ENCODE measurements at regions not wholly inside any gene's neighbourhood (a gene's known extent, or its start where the extent isn't known, plus 50 kb on each side); places are given as distances from the start of the nearest gene placed in this dataset.

DNA sequence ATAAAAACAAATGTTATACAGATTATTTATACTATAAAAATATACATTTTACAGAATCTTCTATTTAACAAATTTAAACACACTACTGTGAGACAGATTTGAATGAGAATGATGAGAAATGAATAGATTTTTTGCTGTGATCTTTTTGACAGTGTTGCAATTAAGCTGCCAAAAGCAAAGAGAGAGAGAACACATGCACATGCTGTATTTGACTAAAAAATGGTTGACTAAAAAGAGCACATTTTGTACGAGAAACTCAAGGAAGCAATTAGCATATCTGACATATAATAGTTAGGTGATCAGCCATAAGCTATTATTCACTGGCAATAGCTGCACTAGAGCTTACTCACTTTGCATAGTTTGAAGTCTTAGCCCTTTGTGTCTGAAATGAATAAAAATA is 115.8 kb downstream of the SYT10 start:
- DNase-seq (ENCODE audit: low spot score) (no peak), ATAC-seq (no peak)
- intact Hi-C loops (cut with DNase I): no loop called here

DNA sequence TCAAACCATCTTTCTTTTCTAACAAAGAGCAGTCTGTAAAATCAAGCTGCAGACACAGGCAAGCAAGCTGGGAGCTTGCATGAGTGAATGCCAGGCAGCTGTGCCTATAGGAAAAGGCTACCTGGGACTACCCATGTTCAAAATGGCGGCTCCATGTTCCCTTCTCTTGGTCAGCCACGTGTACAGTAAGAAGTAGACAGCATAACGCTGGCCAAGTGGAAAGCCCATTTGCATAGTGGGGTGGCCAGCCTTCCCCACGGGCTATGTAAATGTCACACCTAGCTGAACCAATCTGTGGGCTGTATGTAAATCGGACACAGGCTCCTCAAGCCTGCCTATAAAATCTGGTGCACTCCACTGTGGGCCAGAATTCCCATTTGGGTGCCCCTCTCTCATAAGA is 117.1 kb downstream of the SYT10 start:
- intact Hi-C loops (cut with DNase I): no loop called here
- no peak for DNase-seq (ENCODE audit: low spot score)
- ATAC-seq: no peak

DNA sequence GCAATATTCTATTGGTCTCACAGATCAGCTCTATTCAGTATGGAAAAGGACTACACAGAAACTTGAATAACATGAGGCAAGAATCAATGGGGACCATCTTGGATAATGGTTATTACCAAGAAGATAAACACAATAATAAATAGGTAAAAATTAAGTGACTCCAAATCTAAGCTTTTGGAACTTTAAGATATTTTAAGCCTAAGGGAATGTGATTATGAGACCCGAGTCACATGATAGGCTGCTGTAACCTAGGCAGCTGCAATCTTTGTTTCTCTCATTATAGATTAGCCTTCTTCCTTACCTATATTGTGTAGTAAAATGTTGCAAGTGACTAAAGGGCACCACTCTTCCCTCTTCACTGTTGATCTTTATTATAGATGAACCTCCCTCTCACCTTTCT is 121.9 kb downstream of the SYT10 start:
- intact Hi-C loops (cut with DNase I): no loop called here
- no peak for ATAC-seq

DNA sequence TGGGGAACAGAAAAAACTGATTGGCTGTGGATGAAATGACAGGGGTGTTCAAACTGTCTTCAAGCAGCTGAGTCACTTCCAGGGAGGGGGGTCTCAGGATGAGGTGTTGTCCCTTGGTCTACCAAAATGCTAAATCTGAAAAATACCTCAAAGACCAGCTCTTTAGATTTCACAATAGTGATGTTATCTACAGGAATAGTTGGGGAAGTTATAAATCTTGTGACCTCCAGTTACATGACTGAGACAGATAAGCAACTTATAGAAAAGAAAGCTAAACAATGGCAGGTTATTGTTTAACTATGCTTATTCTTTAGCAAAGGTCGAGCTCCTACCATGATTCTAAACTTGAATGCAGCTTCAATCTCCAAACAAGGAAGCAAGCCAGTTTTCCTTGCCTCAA is 125.4 kb downstream of the SYT10 start:
- no peak for ATAC-seq
- DNase-seq (ENCODE audit: low spot score): no peak
- intact Hi-C loops (cut with DNase I): no loop called here

More for the DNA sequence above, 121.9 kb downstream of the SYT10 start:
- DNase-seq (ENCODE audit: low spot score): no peak

DNA sequence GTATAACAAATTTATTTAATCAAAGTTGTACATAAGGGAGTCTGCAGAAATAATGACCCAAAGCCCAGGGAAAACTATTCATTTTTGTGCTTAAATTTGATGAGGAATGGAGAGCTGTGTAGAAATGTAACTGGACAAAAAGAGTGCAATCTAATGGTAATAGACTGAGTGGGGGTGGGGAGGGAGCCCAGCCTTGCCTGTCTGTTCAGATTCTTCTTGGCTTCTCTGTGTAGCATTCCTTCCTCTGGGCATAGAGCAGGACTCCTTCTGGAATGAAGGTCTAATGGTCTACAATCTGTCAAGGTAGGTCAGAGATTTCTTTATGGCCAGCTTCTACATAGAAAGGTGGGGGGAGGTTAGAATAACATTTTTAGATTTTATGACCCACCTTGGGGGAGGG is 126.1 kb downstream of the SYT10 start:
- intact Hi-C loops (cut with DNase I): no loop called here
- ATAC-seq (no peak), DNase-seq (ENCODE audit: low spot score) (no peak)

DNA sequence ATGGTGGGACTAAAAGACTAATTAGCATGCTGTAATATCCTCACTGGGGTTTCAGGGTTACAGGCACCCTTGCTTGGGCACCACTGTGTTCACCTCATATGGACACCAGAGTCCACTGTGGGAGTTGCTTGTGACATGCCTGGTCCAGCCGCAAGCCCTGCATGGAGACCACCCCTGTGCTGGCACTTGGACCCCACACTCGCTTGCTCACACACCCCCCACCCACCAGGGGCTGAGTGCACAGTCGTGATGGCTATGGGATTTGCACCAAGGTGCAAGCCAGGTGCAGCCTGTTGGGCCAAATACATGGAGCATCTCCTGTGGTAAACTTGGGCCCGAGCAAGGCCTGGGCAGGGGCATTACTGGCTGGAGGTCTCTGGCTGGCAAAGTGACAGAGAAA is 129.1 kb downstream of the SYT10 start:
- DNase-seq (ENCODE audit: low spot score): no peak
- intact Hi-C loops (cut with DNase I): no loop called here
- ATAC-seq: peak; percentile 32

DNA sequence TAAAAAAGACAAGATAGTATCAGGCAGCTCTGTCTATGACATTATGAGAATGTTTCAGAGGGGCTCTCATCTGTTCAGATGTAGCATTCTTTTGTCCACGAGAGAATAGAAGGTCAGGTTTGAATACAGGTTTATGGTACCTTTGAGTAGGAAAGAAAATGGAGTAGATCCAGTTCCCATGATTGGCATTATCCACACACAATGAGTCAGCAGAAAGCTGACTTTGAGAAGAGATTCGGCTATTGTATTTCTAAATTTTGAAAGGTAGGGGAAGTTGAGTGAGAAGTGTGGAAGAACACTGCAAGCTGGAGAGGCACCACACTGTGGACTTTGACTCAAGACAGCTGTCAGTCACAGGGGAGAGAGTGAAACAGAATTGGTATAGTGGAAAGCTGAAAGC is 135.4 kb downstream of the SYT10 start:
- ATAC-seq: no peak
- DNase-seq (ENCODE audit: low spot score): no peak
- intact Hi-C loops (cut with DNase I): no loop called here

DNA sequence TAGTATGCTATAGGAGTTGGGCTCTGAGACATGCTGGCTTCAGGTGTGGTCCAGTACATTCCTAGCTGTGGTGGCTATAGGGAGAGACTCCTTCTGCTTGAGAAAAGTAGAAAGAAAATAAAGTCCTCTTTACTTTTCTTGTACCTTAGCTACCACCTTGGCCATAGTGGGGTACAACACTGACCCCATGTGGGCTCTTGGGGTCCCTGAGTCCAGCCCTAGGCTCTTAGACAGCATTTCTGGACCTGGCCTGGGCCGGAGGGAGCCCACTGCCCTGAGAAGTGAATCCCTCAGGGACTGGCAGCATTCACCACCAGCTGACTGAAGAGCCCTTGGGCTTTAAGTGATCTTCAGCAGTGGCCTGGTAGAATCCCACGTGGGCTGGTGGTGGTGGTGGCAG is 143.1 kb downstream of the SYT10 start:
- intact Hi-C loops (cut with DNase I): no loop called here
- DNase-seq (ENCODE audit: low spot score) (no peak), ATAC-seq (no peak)

DNA sequence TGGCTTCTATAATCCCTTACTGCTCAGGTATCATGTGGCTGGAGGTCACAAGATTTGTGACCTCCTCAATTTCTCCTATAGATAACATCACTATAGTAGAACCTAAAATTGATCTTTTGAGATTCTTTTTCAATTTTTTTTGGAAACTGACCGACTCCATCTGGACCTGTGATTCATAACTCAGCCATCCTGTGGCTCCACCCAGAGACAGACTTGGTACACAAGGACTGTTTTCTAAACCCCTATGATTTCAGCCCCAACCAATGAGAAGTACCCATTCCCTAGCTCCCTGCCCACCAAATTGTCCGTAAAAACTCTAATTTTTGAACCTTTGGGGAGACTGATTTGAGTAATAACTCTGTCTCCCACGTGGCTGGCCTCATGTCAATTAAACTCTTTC is 148.9 kb downstream of the SYT10 start:
- intact Hi-C loops (cut with DNase I): no loop called here
- DNase-seq (ENCODE audit: low spot score): no peak
- no peak for ATAC-seq

DNA sequence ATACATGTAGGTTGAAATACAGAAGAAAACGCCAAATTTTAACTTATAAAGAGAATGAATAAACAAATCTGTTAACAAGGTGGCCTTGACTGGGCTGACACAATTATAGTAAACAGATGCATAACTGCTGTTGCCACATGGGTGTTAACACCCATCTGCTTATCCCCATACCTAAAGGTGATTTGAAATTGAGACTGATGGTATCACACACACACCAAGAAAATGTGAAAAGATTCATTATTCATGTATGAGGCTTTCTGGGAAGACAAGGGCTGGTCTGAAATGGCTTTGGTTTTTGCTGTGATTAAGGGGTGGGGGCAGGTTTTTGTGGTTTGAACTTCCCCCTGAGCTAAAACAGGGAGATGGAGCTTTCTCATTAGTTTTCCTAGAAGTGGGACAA is 156.6 kb downstream of the SYT10 start:
- intact Hi-C loops (cut with DNase I): no loop called here
- ATAC-seq: no peak
- DNase-seq (ENCODE audit: low spot score): no peak

DNA sequence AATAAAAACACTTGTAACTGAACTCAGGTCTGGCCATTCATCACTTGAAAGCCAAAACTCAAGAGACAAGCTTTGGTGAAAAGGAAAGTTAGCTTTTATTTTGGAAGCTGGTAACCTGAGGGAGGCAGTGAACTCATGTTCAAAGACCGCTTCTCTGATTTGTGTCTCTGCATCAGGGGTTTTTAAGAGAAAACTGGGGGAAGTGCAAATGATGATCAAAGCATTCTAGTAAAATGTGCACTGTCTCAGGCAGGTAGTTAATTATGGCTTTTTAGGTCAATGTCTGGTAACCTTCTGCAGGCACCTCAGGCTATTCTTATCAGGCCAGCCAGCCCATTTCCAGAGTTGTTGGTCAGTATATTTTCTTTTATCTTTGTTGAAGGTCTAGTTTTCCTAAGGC is 162.2 kb downstream of the SYT10 start:
- intact Hi-C loops (cut with DNase I): no loop called here
- DNase-seq (ENCODE audit: low spot score): no peak
- ATAC-seq: no peak

DNA sequence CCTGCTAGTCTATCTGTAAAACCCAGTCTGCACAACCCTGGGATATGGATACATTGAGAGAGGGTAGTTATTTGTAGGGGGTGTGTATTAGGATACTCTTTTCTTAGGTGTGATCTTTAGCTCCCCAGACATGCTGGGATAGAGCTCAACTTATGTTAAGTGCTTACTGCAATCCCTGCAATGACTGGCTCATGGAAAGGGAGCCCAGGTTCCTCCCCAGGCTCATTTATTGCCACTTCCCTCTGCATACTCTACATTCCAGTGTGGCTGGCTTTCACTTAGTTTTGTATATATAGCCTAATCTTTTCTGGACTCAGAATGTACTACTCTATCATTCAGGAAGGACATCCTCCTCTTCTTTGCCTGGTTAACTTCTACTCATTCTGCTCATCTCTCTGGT is 172.0 kb downstream of the SYT10 start:
- no peak for DNase-seq (ENCODE audit: low spot score)
- no peak for ATAC-seq
- intact Hi-C loops (cut with DNase I): no loop called here

DNA sequence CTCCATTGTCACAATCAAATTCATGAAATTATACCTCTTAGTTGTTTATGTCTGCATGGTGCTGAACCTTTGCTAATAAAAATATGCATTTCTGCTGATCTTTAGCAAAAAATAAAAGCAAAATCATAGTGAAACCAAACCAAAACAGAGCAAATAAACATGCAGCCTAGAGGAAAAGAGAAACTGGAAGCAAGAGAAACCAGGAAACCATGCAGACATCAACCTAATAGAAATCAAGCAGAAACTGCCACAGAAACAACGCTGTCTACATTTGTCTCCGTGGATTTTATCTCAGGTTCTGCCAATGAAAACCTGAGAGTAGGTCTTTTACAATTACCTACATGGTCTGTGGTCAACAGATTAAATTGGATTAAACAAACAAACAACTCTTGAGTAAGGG is 173.7 kb downstream of the SYT10 start:
- intact Hi-C loops (cut with DNase I): no loop called here
- ATAC-seq: no peak
- DNase-seq (ENCODE audit: low spot score): no peak

DNA sequence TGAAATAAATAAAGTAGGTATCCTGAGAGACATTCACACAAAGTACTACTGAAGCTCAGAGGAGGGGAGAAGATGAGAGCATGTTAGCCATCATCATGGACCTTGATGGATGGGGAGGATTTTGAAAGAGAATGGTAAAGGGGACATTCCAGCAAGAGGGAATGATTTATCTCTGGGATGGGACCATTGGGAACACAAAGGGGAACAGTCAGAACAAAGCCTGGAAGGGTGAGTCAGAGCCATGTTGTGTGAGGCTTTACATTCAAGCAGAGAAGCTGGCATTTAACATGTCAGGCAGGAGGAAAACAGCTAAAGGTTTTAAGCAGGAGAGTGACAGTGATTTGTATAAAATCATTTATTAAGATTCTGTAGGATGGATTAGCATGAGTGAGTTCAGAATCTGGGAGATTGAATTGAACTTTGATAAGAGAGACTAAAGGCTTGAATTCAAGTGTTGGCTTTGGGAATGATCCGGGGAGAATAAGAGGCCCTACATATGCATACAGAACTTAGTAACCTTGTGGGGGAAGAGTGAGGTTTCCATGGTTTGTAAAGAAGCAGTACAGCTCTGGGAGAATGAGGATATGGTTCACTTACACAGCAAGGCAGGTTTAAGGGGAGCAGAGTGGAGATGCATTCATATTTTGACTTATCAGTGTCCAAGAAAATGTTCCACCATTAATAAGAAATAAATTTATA is 174.4 kb downstream of the SYT10 start:
- ATAC-seq (no peak), DNase-seq (ENCODE audit: low spot score) (no peak)
- intact Hi-C loops (cut with DNase I): no loop called here

DNA sequence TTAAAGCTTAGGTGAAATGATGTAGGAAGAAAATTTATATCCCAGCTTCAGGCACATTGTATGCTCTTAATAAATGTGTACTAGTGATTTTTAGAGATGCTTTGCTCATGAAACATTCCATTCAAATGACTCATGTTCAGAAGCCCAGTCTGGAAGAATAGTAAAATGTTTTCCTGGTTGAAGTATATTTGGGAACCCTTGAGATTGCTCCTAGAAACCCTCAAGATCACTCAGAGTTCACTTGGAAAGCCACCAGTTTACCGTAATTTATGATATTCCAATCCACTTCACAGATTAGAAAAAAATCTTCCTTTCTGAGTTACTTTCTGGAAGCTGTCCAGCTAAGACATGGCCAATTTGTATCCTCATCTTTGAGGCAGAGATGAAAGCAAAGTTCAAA is 186.4 kb downstream of the SYT10 start:
- no peak for ATAC-seq
- intact Hi-C loops (cut with DNase I): no loop called here
- DNase-seq (ENCODE audit: low spot score): no peak

DNA sequence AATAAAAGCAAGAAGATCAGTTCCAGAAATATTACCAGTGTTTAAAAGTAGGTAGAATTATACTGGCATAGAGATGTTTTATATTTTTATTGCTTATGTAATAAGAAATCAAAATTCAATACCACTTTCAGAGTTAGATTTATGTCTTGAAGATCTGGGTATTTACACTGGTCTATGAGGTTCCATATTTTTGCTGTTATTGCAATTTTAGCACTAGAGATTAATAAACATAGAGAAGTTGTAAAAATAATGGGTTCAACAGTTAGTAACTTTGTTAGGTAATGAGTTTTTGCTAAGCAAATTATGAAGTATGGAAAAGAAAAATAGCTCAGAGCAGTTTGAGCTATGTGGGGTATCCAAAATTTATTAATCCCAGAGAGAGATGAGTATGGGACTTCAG is 188.1 kb downstream of the SYT10 start:
- DNase-seq (ENCODE audit: low spot score) (no peak), ATAC-seq (no peak)
- intact Hi-C loops (cut with DNase I): no loop called here

DNA sequence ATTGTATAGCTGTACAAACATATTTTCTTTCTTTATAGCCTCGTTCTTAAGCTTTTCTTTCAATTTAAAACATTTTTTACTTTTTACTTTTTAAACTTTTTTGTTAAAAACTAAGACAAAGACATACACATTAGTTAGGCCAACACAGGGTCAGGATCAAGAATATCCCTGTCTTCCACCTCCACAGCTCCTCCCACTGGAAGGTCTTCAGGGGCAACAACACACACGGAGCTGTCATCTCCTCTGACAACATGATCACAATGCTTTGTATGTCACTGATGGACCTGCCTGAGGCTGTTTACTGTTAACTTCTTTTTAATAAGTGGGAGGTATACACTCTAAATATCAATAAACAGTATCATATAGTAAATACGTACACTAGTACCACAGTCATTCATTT is 191.3 kb downstream of the SYT10 start:
- intact Hi-C loops (cut with DNase I): no loop called here
- ATAC-seq: no peak

DNA sequence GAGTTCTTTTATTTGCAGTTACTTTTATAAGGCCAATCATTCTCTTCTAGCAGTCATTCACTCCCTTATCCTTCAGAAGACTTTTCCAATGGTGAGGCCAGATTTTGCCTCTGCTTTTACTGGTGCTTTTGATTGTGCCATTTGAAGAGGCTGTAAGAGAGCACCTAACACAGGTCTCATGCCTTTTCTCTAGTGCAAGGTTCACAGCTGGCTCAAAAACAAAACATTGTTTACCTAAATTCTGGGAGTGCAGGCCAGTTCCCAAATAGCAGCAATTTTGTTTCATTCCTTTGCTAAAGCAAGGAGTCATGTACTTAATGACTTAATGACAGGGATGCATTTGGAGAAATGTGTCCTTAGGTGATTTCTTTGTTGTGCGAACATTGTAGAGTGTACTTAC is 192.0 kb downstream of the SYT10 start:
- ATAC-seq: no peak
- intact Hi-C loops (cut with DNase I): no loop called here
- DNase-seq (ENCODE audit: low spot score): no peak

More for the DNA sequence above, 191.3 kb downstream of the SYT10 start:
- no peak for DNase-seq (ENCODE audit: low spot score)

DNA sequence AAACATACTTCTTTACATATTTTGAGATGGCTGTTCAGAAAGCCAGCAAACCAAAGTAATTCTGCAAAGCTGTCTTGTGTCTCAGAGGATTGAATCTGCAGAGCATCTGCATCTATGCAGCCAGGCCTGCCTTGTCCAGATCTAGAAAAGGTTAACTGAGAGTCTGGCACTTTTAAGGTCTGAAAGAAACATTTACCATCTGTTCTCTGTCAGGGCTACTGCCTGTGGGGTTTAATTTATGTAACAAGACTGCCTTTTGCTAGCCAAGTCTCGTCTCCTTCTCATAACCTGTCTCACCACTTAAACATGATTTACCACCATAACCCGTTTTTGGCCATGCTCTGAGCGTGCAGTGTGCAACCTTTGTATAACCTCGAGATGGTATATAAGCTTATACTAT is 194.2 kb downstream of the SYT10 start:
- ATAC-seq: no peak
- intact Hi-C loops (cut with DNase I): no loop called here
- no peak for DNase-seq (ENCODE audit: low spot score)

DNA sequence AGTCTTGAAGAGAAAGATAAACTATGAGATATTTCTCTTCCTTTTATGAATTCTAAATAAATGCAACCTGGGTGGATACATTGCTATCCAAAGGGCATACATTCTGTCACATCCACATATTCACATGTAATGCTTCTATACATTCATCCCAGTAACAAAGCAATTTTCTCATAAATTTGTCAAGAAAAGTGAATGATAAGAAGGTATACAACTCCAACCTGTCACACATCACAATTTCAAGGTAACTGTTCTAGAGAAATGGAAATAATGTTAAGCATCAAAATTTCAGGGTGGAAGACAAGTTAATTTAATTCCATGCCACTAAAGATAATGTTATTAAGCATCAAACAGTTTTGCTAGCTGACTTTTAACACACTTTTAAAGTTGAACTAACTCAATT is 212.9 kb downstream of the SYT10 start:
- no peak for DNase-seq (ENCODE audit: low spot score)
- no peak for ATAC-seq
- intact Hi-C loops (cut with DNase I): no loop called here

DNA sequence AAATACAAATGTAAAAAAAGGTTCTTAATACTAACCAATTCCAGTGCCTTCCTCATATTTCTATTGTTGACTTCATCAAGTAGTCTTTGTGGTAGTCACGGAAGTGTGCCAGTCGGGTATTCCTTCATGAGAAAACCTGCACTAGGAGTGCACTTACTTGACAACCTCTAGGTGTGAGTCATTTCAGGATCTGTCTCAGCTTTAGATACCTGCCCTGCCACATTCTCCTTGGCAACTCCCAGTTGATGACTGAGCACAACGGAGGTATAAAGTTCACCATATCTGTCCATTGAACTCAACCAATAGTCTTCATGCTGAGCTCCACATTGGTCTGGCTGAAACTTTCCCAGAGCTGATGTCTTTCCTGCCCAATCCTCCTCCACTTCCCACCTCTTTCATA is 215.7 kb downstream of the SYT10 start:
- ATAC-seq: no peak
- no peak for DNase-seq (ENCODE audit: low spot score)
- intact Hi-C loops (cut with DNase I): no loop called here

DNA sequence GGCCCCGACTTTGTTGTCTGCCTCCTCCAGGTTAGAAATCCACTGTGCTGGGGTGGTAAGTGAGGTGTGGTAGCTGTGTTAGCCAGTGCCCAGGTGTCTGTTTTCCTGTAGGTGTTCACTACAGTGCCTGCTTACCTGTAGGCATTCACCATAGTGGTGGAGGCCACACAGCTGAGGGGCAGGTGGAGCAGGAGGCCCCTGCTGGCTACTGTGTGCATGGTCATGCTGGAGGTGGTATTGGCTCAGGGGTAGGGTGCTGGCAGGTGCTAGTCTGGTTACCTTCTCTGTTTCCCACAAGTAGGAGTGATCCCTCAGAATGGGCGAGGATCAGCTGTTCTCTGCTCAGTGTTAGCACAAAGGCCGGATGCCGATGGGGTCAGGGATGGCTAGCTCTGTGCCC is 217.3 kb downstream of the SYT10 start:
- intact Hi-C loops (cut with DNase I): no loop called here

More for the DNA sequence above, 217.3 kb downstream of the SYT10 start:
- no peak for DNase-seq (ENCODE audit: low spot score)
- no peak for ATAC-seq

Measured in sciatic nerve (tissue), 2 donors.